Epithelial cell of prostate (primary cell): ENCODE measurements at regions not wholly inside any gene's neighbourhood (a gene's known extent, or its start where the extent isn't known, plus 50 kb on each side); places are given as distances from the start of the nearest gene placed in this dataset.
"Not testable (repeated sequence)": the region's sequence is repeated elsewhere in the genome, so short reads cannot be mapped to it uniquely, and the experiment has no call there.

Source experiments
- DNase-seq: peaks from one replicate; pipeline ENCODE4 v3.0.0-alpha.2; 2011; ENCODE audit warnings: low read depth, low spot score
- H3K27ac ChIP-seq: fragments of 450-650 bp; 2 replicates; pipeline ENCODE4 v1.5.1; 2017; ENCODE audit warnings: mild to moderate bottlenecking

GRCh38 chr7:123327661-123328060 is 127.9 kb upstream of the SLC13A1 start:
- DNase-seq = no peak
- no peak overlapping the region for H3K27ac ChIP-seq

- no peak overlapping the region for H3K27ac ChIP-seq
Measured at GRCh38 chr7:123324283-123324682, 124.5 kb upstream of the SLC13A1 start.

GRCh38 chr7:123323689-123324088 is 123.9 kb upstream of the SLC13A1 start:
- no peak for DNase-seq

More at GRCh38 chr7:123324283-123324682, 124.5 kb upstream of the SLC13A1 start:
- no peak for DNase-seq

GRCh38 chr7:123321578-123321977 is 121.8 kb upstream of the SLC13A1 start:
- H3K27ac ChIP-seq, DNase-seq: not testable (repeated sequence)

More at GRCh38 chr7:123323689-123324088, 123.9 kb upstream of the SLC13A1 start:
- no peak overlapping the region for H3K27ac ChIP-seq

GRCh38 chr7:123319911-123320310 is 120.1 kb upstream of the SLC13A1 start:
- no peak overlapping the region for H3K27ac ChIP-seq
- DNase-seq = no peak

GRCh38 chr7:123314886-123315285 is 115.1 kb upstream of the SLC13A1 start:
- DNase-seq = no peak
- no peak overlapping the region for H3K27ac ChIP-seq

- no peak for DNase-seq
- no peak overlapping the region for H3K27ac ChIP-seq
Measured at GRCh38 chr7:123308254-123308951, 108.6 kb upstream of the SLC13A1 start.

- no peak for DNase-seq
- no peak overlapping the region for H3K27ac ChIP-seq
Measured at GRCh38 chr7:123305840-123306375, 106.1 kb upstream of the SLC13A1 start.

GRCh38 chr7:123303926-123304325 is 104.2 kb upstream of the SLC13A1 start:
- H3K27ac ChIP-seq = no peak overlapping the region
- DNase-seq = no peak

GRCh38 chr7:123296965-123297364 is 97.2 kb upstream of the SLC13A1 start:
- DNase-seq = no peak
- no peak overlapping the region for H3K27ac ChIP-seq

GRCh38 chr7:123293710-123294109 is 93.9 kb upstream of the SLC13A1 start:
- H3K27ac ChIP-seq = no peak overlapping the region
- DNase-seq = no peak

- no peak overlapping the region for H3K27ac ChIP-seq
- DNase-seq = no peak
Measured at GRCh38 chr7:123292227-123292626, 92.5 kb upstream of the SLC13A1 start.

- no peak overlapping the region for H3K27ac ChIP-seq
- no peak for DNase-seq
Measured at GRCh38 chr7:123289200-123289599, 89.4 kb upstream of the SLC13A1 start.

GRCh38 chr7:123285076-123285700 is 85.4 kb upstream of the SLC13A1 start:
- DNase-seq = no peak
- H3K27ac ChIP-seq = no peak overlapping the region

GRCh38 chr7:123283373-123283772 is 83.6 kb upstream of the SLC13A1 start:
- no peak overlapping the region for H3K27ac ChIP-seq
- no peak for DNase-seq

- H3K27ac ChIP-seq = no peak overlapping the region
- no peak for DNase-seq
Measured at GRCh38 chr7:123282181-123282580, 82.4 kb upstream of the SLC13A1 start.

GRCh38 chr7:123279949-123280348 is 80.2 kb upstream of the SLC13A1 start:
- DNase-seq = no peak
- H3K27ac ChIP-seq = no peak overlapping the region

GRCh38 chr7:123275036-123275753 is 75.4 kb upstream of the SLC13A1 start:
- no peak for DNase-seq
- H3K27ac ChIP-seq = no peak overlapping the region

- no peak for DNase-seq
- no peak overlapping the region for H3K27ac ChIP-seq
Measured at GRCh38 chr7:123273185-123273584, 73.4 kb upstream of the SLC13A1 start.

GRCh38 chr7:123271856-123272255 is 72.1 kb upstream of the SLC13A1 start:
- no peak overlapping the region for H3K27ac ChIP-seq
- DNase-seq = no peak

- no peak overlapping the region for H3K27ac ChIP-seq
- DNase-seq = no peak
Measured at GRCh38 chr7:123271231-123271630, 71.5 kb upstream of the SLC13A1 start.
